ENCODE measurements at regions not wholly inside any gene's neighbourhood (a gene's known extent, or its start where the extent isn't known, plus 50 kb on each side); places are given as distances from the start of the nearest gene placed in this dataset.

DNA sequence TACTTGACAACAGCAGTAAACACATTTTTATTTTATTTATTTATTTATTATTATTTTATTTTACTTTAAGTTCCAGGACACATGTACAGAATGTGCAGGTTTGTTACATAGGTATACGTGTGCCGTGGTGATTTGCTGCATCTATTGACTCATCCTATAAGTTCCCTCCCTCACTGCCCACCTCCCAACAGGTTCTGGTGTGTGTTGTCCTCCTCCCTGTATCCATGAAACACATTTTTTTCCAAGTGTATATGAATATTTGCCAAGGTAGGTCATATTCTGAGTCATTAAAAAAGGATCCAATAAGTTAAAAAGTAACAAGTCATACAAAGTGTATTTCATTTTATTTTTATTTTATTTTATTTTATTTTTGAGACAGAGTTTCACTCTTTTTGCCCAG is 567.3 kb upstream of the KCNMB2 start:
- TF ChIP-seq, protein P1, sequence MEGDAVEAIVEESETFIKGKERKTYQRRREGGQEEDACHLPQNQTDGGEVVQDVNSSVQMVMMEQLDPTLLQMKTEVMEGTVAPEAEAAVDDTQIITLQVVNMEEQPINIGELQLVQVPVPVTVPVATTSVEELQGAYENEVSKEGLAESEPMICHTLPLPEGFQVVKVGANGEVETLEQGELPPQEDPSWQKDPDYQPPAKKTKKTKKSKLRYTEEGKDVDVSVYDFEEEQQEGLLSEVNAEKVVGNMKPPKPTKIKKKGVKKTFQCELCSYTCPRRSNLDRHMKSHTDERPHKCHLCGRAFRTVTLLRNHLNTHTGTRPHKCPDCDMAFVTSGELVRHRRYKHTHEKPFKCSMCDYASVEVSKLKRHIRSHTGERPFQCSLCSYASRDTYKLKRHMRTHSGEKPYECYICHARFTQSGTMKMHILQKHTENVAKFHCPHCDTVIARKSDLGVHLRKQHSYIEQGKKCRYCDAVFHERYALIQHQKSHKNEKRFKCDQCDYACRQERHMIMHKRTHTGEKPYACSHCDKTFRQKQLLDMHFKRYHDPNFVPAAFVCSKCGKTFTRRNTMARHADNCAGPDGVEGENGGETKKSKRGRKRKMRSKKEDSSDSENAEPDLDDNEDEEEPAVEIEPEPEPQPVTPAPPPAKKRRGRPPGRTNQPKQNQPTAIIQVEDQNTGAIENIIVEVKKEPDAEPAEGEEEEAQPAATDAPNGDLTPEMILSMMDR (conservative IDR thresholded peaks at IDR 0.05): no peak
- no peak for TF ChIP-seq ZFX (IDR thresholded peaks at IDR 0.05)

All from C4-2B (cell line).